ENCODE measurements at regions not wholly inside any gene's neighbourhood (a gene's known extent, or its start where the extent isn't known, plus 50 kb on each side); places are given as distances from the start of the nearest gene placed in this dataset.
"Not testable (repeated sequence)": the region's sequence is repeated elsewhere in the genome, so short reads cannot be mapped to it uniquely, and the experiment has no call there.

- TF ChIP-seq CTCF (IDR thresholded peaks at IDR 0.05; ENCODE audit: low read depth, low read length, missing input control); YY1 (IDR thresholded peaks at IDR 0.05); REST (IDR thresholded peaks at IDR 0.05); RXRA (IDR thresholded peaks at IDR 0.05); MAX (IDR thresholded peaks at IDR 0.05); JUND (IDR thresholded peaks at IDR 0.05); TAF1 (conservative IDR thresholded peaks at IDR 0.05); EGR1 (IDR thresholded peaks at IDR 0.05; ENCODE audit: low read depth in 2 of 2): not testable (repeated sequence)
- TF ChIP-seq, protein P1, sequence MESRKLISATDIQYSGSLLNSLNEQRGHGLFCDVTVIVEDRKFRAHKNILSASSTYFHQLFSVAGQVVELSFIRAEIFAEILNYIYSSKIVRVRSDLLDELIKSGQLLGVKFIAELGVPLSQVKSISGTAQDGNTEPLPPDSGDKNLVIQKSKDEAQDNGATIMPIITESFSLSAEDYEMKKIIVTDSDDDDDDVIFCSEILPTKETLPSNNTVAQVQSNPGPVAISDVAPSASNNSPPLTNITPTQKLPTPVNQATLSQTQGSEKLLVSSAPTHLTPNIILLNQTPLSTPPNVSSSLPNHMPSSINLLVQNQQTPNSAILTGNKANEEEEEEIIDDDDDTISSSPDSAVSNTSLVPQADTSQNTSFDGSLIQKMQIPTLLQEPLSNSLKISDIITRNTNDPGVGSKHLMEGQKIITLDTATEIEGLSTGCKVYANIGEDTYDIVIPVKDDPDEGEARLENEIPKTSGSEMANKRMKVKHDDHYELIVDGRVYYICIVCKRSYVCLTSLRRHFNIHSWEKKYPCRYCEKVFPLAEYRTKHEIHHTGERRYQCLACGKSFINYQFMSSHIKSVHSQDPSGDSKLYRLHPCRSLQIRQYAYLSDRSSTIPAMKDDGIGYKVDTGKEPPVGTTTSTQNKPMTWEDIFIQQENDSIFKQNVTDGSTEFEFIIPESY (IDR thresholded peaks at IDR 0.05), result not testable (repeated sequence)
Observed at GRCh38 chr9:41741173-41741572, 388.1 kb downstream of the CNTNAP3B start.
